ENCODE measurements at regions not wholly inside any gene's neighbourhood (a gene's known extent, or its start where the extent isn't known, plus 50 kb on each side); places are given as distances from the start of the nearest gene placed in this dataset.
"Not testable (repeated sequence)": the region's sequence is repeated elsewhere in the genome, so short reads cannot be mapped to it uniquely, and the experiment has no call there.

DNA sequence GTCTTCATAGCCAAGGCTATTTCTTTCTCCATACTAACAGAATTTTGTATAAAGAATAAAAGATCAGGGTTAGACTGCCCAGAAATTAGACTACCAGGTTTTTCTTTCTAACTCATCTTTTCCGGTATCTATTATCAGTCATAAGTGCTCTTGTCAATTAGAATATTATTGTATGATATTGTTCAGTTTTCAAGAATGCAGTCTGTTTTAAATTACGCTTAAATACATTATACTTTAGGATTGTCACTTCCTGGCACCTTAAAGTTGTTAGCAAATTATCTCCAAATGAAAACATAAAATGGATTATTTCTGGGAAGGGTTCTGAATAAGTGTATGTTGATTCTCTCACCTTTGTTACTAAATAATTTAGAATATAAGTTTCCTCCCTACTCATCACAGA is 497.2 kb downstream of the IGSF11 start:
- H3K27me3 Mint-ChIP-seq: peaks cover 9% of the 10 kb centered on the region
- TF ChIP-seq, protein P1, sequence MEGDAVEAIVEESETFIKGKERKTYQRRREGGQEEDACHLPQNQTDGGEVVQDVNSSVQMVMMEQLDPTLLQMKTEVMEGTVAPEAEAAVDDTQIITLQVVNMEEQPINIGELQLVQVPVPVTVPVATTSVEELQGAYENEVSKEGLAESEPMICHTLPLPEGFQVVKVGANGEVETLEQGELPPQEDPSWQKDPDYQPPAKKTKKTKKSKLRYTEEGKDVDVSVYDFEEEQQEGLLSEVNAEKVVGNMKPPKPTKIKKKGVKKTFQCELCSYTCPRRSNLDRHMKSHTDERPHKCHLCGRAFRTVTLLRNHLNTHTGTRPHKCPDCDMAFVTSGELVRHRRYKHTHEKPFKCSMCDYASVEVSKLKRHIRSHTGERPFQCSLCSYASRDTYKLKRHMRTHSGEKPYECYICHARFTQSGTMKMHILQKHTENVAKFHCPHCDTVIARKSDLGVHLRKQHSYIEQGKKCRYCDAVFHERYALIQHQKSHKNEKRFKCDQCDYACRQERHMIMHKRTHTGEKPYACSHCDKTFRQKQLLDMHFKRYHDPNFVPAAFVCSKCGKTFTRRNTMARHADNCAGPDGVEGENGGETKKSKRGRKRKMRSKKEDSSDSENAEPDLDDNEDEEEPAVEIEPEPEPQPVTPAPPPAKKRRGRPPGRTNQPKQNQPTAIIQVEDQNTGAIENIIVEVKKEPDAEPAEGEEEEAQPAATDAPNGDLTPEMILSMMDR (conservative IDR thresholded peaks at IDR 0.05): no peak
- H3K9me3 Mint-ChIP-seq: no peaks in the 10 kb centered on the region
- no peaks in the 10 kb centered on the region for H3K36me3 Mint-ChIP-seq
- H3K4me1 Mint-ChIP-seq (ENCODE audit: unreplicated experiment): peaks cover 5% of the 10 kb centered on the region
- no peak overlapping the region for H3K27ac Mint-ChIP-seq
- DNase-seq (ENCODE audit: extremely low spot score, unreplicated experiment): no peak
- H3K4me3 Mint-ChIP-seq: no peak overlapping the region

DNA sequence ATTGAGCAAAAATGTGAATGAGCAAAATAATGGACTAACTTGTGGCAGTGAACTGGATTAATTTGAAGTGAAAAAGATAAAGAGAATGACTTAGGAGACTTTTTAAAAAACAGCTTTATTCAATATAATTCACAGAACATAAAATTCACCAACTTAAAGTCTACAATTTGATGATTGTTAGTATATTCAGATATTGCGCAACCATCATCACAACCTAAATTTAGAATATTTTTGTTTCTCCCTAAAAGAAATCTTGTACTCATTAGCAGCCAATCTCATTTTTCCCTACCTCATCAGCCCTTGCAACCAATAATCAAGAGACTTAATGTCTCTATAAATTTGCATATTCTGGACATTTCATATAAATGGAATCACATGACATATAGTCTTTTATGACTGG is 496.5 kb downstream of the IGSF11 start:
- no peaks in the 10 kb centered on the region for H3K9me3 Mint-ChIP-seq
- peaks cover 9% of the 10 kb centered on the region for H3K27me3 Mint-ChIP-seq
- H3K4me1 Mint-ChIP-seq (ENCODE audit: unreplicated experiment): peaks cover 6% of the 10 kb centered on the region
- no peak overlapping the region for H3K4me3 Mint-ChIP-seq
- no peak overlapping the region for H3K27ac Mint-ChIP-seq
- DNase-seq (ENCODE audit: extremely low spot score, unreplicated experiment): no peak
- TF ChIP-seq, protein P1 (conservative IDR thresholded peaks at IDR 0.05): no peak
- H3K36me3 Mint-ChIP-seq: no peaks in the 10 kb centered on the region

DNA sequence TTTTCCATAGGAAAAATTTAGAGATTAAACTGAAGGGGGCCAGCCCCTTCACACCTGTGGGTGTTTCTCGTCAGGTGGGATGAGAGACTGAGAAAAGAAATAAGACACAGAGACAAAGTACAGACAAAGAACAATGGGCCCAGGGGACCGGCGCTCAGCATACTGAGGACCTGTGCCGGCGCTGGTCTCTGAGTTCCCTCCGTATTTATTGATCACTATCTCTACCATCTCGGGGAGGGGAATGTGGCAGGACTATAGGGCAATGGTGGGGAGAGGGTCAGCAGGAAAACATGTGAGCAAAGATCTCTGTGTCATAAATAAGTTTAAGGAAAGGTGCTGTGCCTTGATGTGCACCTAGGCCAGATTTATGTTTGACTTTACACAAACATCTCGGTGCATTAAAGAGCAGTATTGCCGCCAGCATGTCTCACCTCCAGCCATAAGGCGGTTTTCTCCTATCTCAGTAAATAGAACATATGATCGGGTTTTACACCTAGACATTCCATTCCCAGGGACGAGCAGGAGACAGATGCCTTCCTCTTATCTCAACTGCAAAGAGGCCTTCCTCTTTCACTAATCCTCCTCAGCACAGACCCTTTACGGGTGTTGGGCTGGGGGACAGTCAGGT is 494.7 kb downstream of the IGSF11 start:
- not testable (repeated sequence) for H3K4me1 Mint-ChIP-seq (ENCODE audit: unreplicated experiment); H3K9me3 Mint-ChIP-seq; H3K36me3 Mint-ChIP-seq; H3K27ac Mint-ChIP-seq; DNase-seq (ENCODE audit: extremely low spot score, unreplicated experiment); H3K4me3 Mint-ChIP-seq; H3K27me3 Mint-ChIP-seq

DNA sequence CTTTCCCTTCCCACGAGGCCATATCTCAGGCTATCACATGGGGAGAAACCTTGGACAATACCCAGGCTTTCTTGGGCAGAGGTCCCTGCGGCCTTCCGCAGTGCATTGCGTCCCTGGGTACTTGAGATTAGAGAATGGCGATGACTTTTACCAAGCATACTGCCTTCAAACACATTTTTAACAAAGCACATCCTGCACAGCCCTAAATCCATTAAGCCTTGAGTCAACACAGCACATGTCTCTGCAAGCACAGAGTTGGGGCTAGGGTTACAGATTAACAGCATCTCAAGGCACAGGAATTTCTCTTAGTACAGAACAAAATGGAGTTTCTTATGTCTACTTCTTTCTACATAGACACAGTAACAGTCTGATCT is 494.2 kb downstream of the IGSF11 start:
- not testable (repeated sequence) for H3K4me3 Mint-ChIP-seq; H3K27me3 Mint-ChIP-seq; H3K36me3 Mint-ChIP-seq; DNase-seq (ENCODE audit: extremely low spot score, unreplicated experiment); H3K9me3 Mint-ChIP-seq; H3K27ac Mint-ChIP-seq; H3K4me1 Mint-ChIP-seq (ENCODE audit: unreplicated experiment)

DNA sequence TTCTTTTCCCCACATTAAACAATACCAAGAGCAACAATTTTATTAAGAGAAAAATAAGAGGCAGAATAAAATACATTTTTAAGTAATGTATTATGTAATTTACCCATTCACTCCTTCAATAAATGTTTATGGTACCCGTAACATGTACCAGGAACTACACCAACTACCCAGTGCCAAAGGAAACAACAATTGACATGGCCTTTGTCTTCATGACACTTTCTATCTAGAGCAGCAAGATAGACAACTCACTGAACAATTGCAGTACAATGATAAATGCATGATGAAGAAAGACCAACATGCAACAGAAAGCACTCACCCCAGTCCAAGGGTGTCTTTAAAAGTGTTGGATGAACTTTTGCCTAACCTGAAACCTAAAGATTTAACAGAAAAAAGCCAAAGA is 493.8 kb downstream of the IGSF11 start:
- H3K9me3 Mint-ChIP-seq: no peaks in the 10 kb centered on the region
- TF ChIP-seq, protein P1 (conservative IDR thresholded peaks at IDR 0.05): no peak
- no peak for DNase-seq (ENCODE audit: extremely low spot score, unreplicated experiment)
- peaks cover 5% of the 10 kb centered on the region for H3K27me3 Mint-ChIP-seq
- no peaks in the 10 kb centered on the region for H3K36me3 Mint-ChIP-seq
- peaks cover 6% of the 10 kb centered on the region for H3K4me1 Mint-ChIP-seq (ENCODE audit: unreplicated experiment)
- no peak overlapping the region for H3K4me3 Mint-ChIP-seq
- H3K27ac Mint-ChIP-seq: no peak overlapping the region

DNA sequence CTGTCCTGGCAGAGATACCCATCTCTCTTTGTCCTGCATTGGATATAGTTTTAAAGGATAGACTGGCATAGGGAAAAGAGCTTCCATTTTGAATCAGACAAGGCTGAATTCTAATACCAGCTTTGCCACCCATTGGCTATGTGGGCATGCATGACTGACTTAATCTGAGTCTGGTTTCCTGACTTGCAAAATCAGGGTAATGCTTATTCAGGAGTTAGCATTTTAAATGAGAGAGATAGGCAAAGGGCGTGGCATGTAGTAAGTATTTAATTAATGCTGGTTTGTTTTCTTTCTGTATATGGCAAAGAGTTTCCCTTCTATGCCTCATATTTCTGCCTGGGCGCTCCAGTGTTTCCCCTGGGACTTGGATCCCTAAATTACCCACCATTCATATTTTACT is 492.9 kb downstream of the IGSF11 start:
- Mint-ChIP-seq H3K36me3 (no peaks in the 10 kb centered on the region), H3K4me3 (no peak overlapping the region), H3K9me3 (no peaks in the 10 kb centered on the region), H3K4me1 (ENCODE audit: unreplicated experiment) (peaks cover 6% of the 10 kb centered on the region), H3K27me3 (peaks cover 1% of the 10 kb centered on the region), H3K27ac (no peak overlapping the region)
- DNase-seq (ENCODE audit: extremely low spot score, unreplicated experiment): no peak
- TF ChIP-seq, protein P1 (conservative IDR thresholded peaks at IDR 0.05): no peak

DNA sequence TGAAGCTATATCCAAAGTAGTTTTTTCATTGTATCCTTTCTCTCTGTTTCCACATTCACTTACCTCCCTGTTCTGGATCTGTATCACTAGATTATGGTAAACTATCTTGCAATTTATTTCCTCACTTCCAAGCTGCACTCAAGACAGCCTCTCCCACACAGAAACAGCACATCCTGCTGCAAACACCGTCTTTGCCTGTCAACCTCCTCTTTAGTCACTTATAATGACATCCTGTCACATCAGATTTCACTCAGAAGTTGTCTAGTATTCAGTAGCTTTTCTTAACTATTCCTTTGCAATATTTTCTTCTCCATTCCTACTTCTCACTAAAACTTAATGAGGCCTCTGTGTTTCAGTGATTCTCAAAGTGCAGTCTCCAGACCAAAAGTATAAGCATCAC is 490.8 kb downstream of the IGSF11 start:
- Mint-ChIP-seq H3K4me1 (ENCODE audit: unreplicated experiment) (peaks cover 6% of the 10 kb centered on the region), H3K4me3 (no peak overlapping the region), H3K27ac (peak overlapping the region; percentile 50), H3K36me3 (no peaks in the 10 kb centered on the region), H3K9me3 (no peaks in the 10 kb centered on the region), H3K27me3 (no peaks in the 10 kb centered on the region)
- TF ChIP-seq, protein P1 (conservative IDR thresholded peaks at IDR 0.05): no peak
- DNase-seq (ENCODE audit: extremely low spot score, unreplicated experiment): no peak

All from type B pancreatic cell (in vitro differentiated cells).